ENCODE measurements at regions not wholly inside any gene's neighbourhood (a gene's known extent, or its start where the extent isn't known, plus 50 kb on each side); places are given as distances from the start of the nearest gene placed in this dataset.

GRCh38 chr7:156461881-156462665 is 178.5 kb upstream of the RNF32 start:
- H3K27me3 ChIP-seq (ENCODE audit: control insufficient read depth, low read length): no peaks in the 10 kb centered on the region
- no peaks in the 10 kb centered on the region for H3F3A ChIP-seq (ENCODE audit: control insufficient read depth, insufficient read depth)
- no peak overlapping the region for H3K4me3 ChIP-seq (ENCODE audit: low read length)
- no peaks in the 10 kb centered on the region for H3K79me2 ChIP-seq (ENCODE audit: control insufficient read depth, low read length)
- H3K27ac ChIP-seq (ENCODE audit: low read depth, low read length): no peak overlapping the region
- no peaks in the 10 kb centered on the region for H3K9me3 ChIP-seq (ENCODE audit: control insufficient read depth, insufficient read depth, low read length)
- no peaks in the 10 kb centered on the region for H3K36me3 ChIP-seq (ENCODE audit: control insufficient read depth, low read length)
- H3K4me1 ChIP-seq (ENCODE audit: control insufficient read depth, low read length): no peaks in the 10 kb centered on the region
- H3K4me2 ChIP-seq (ENCODE audit: low read length): no peak overlapping the region
- H4K20me1 ChIP-seq (ENCODE audit: control insufficient read depth, insufficient read depth, low read depth, low read length): no peaks in the 10 kb centered on the region
- no peaks in the 10 kb centered on the region for H3K9me2 ChIP-seq (replicated peaks; ENCODE audit: control insufficient read depth, low read length)
- TF ChIP-seq CTCF (IDR thresholded peaks at IDR 0.05; ENCODE audit: low read depth, low read length, poor library complexity, severe bottlenecking): no peak
- TF ChIP-seq EZH2phosphoT487 (IDR thresholded peaks at IDR 0.05; ENCODE audit: borderline replicate concordance, low read length): no peak

GRCh38 chr7:156460858-156461627 is 179.5 kb upstream of the RNF32 start:
- H3F3A ChIP-seq (ENCODE audit: control insufficient read depth, insufficient read depth): no peaks in the 10 kb centered on the region
- no peak overlapping the region for H3K4me3 ChIP-seq (ENCODE audit: low read length)
- H3K9me3 ChIP-seq (ENCODE audit: control insufficient read depth, insufficient read depth, low read length): no peaks in the 10 kb centered on the region
- H3K27me3 ChIP-seq (ENCODE audit: control insufficient read depth, low read length): no peaks in the 10 kb centered on the region
- no peaks in the 10 kb centered on the region for H3K36me3 ChIP-seq (ENCODE audit: control insufficient read depth, low read length)
- no peak overlapping the region for H3K4me2 ChIP-seq (ENCODE audit: low read length)
- H3K27ac ChIP-seq (ENCODE audit: low read depth, low read length): no peak overlapping the region
- H3K4me1 ChIP-seq (ENCODE audit: control insufficient read depth, low read length): no peaks in the 10 kb centered on the region
- H3K79me2 ChIP-seq (ENCODE audit: control insufficient read depth, low read length): no peaks in the 10 kb centered on the region
- H4K20me1 ChIP-seq (ENCODE audit: control insufficient read depth, insufficient read depth, low read depth, low read length): no peaks in the 10 kb centered on the region
- H3K9me2 ChIP-seq (replicated peaks; ENCODE audit: control insufficient read depth, low read length): no peaks in the 10 kb centered on the region
- no peak for TF ChIP-seq EZH2phosphoT487 (IDR thresholded peaks at IDR 0.05; ENCODE audit: borderline replicate concordance, low read length)

GRCh38 chr7:156459582-156459981 is 181.0 kb upstream of the RNF32 start:
- Histone ChIP-seq H4K20me1 (ENCODE audit: control insufficient read depth, insufficient read depth, low read depth, low read length) (no peaks in the 10 kb centered on the region), H3K4me2 (ENCODE audit: low read length) (no peak overlapping the region), H3K79me2 (ENCODE audit: control insufficient read depth, low read length) (no peaks in the 10 kb centered on the region), H3K27me3 (ENCODE audit: control insufficient read depth, low read length) (no peaks in the 10 kb centered on the region), H3K4me1 (ENCODE audit: control insufficient read depth, low read length) (no peaks in the 10 kb centered on the region), H3K27ac (ENCODE audit: low read depth, low read length) (no peak overlapping the region), H3F3A (ENCODE audit: control insufficient read depth, insufficient read depth) (no peaks in the 10 kb centered on the region), H3K4me3 (ENCODE audit: low read length) (no peak overlapping the region), H3K36me3 (ENCODE audit: control insufficient read depth, low read length) (no peaks in the 10 kb centered on the region), H3K9me2 (replicated peaks; ENCODE audit: control insufficient read depth, low read length) (no peaks in the 10 kb centered on the region), H3K9me3 (ENCODE audit: control insufficient read depth, insufficient read depth, low read length) (no peaks in the 10 kb centered on the region)
- TF ChIP-seq EZH2phosphoT487 (IDR thresholded peaks at IDR 0.05; ENCODE audit: borderline replicate concordance, low read length) (no peak), CTCF (IDR thresholded peaks at IDR 0.05; ENCODE audit: low read depth, low read length, poor library complexity, severe bottlenecking) (no peak)

GRCh38 chr7:156459067-156459466 is 181.5 kb upstream of the RNF32 start:
- TF ChIP-seq EZH2phosphoT487 (IDR thresholded peaks at IDR 0.05; ENCODE audit: borderline replicate concordance, low read length) (no peak), CTCF (IDR thresholded peaks at IDR 0.05; ENCODE audit: low read depth, low read length, poor library complexity, severe bottlenecking) (no peak)
- Histone ChIP-seq H4K20me1 (ENCODE audit: control insufficient read depth, insufficient read depth, low read depth, low read length) (no peaks in the 10 kb centered on the region), H3K79me2 (ENCODE audit: control insufficient read depth, low read length) (no peaks in the 10 kb centered on the region), H3K9me2 (replicated peaks; ENCODE audit: control insufficient read depth, low read length) (no peaks in the 10 kb centered on the region), H3K4me3 (ENCODE audit: low read length) (no peak overlapping the region), H3K9me3 (ENCODE audit: control insufficient read depth, insufficient read depth, low read length) (no peaks in the 10 kb centered on the region), H3F3A (ENCODE audit: control insufficient read depth, insufficient read depth) (no peaks in the 10 kb centered on the region), H3K36me3 (ENCODE audit: control insufficient read depth, low read length) (no peaks in the 10 kb centered on the region), H3K27me3 (ENCODE audit: control insufficient read depth, low read length) (no peaks in the 10 kb centered on the region), H3K4me2 (ENCODE audit: low read length) (no peak overlapping the region), H3K27ac (ENCODE audit: low read depth, low read length) (no peak overlapping the region), H3K4me1 (ENCODE audit: control insufficient read depth, low read length) (no peaks in the 10 kb centered on the region)

Measured in DOHH2 (cell line).